IMR-90 (cell line): ENCODE measurements at regions not wholly inside any gene's neighbourhood (a gene's known extent, or its start where the extent isn't known, plus 50 kb on each side); places are given as distances from the start of the nearest gene placed in this dataset.
A peak's percentile ranks its signal among the peaks of the same experiment; 100 is the strongest.

Experiments
- ATAC-seq: fragments of 200-7000 bp; cut with Tn5 transposase; 2 replicates; pipeline ENCODE4 v1.9.1; 2020; ENCODE audit warnings: low read depth, mild to moderate bottlenecking, moderate library complexity
- BruUV-seq: library from RNA; stranded (reverse); fragments of 400-500 nt; replicated peaks from 2 replicates; lab custom pipeline; 2021; lab: Mats Ljungman, UMichigan
- CTCF ChIA-PET: fragments of 300-600 bp; formaldehyde crosslinking; extraction: SDS; loops from one replicate; lab custom pipeline; 2021; ENCODE audit warnings: antibody characterized with exemption; lab: Yijun Ruan, JAX
- POLR2A ChIA-PET: fragments of 300-600 bp; sonication (Branson Sonifier 250); formaldehyde crosslinking; loops from one replicate; lab custom pipeline; 2022; ENCODE audit warnings: antibody characterized with exemption; ENCODE audit not compliant: unreplicated experiment; lab: Charles Lee
- DNase-seq: peaks from one replicate; pipeline ENCODE4 v3.0.0; 2013
- H2AFZ ChIP-seq: replicated peaks from 2 replicates; pipeline ENCODE3; 2013; ENCODE audit warnings: low read length, mild to moderate bottlenecking; ENCODE audit not compliant: poor library complexity
- H2AK5ac ChIP-seq: 2 replicates; pipeline ENCODE4 v1.6.1; 2013; ENCODE audit warnings: low read depth, low read length, inconsistent platforms
- H2AK9ac ChIP-seq: replicated peaks from 2 replicates; pipeline ENCODE3; 2013; ENCODE audit warnings: mild to moderate bottlenecking, low read depth, low read length, moderate library complexity; ENCODE audit not compliant: poor library complexity
- H2BK120ac ChIP-seq: 2 replicates; pipeline ENCODE4 v1.6.1; 2013; ENCODE audit warnings: low read depth, low read length, inconsistent platforms
- H2BK15ac ChIP-seq: 3 replicates; pipeline ENCODE4 v1.6.1; 2013; ENCODE audit warnings: low read depth, low read length, inconsistent platforms
- H2BK20ac ChIP-seq: 2 replicates; pipeline ENCODE4 v1.6.1; 2013; ENCODE audit warnings: low read depth, mild to moderate bottlenecking, inconsistent platforms, low read length, moderate library complexity
- H2BK5ac ChIP-seq: 2 replicates; pipeline ENCODE4 v1.6.1; 2013; ENCODE audit warnings: mild to moderate bottlenecking, low read depth, low read length, inconsistent platforms; ENCODE audit not compliant: poor library complexity, severe bottlenecking
- H3K14ac ChIP-seq: replicated peaks from 2 replicates; pipeline ENCODE4 v1.6.1; 2013; ENCODE audit warnings: low read depth, low read length, inconsistent platforms
- H3K18ac ChIP-seq: 2 replicates; pipeline ENCODE4 v1.6.1; 2013; ENCODE audit warnings: low read depth, low read length, control low read depth
- H3K23ac ChIP-seq: 2 replicates; pipeline ENCODE4 v1.6.1; 2013; ENCODE audit warnings: low read depth, low read length, inconsistent platforms
- H3K27ac ChIP-seq: 2 replicates; pipeline ENCODE4 v1.5.1; 2013; ENCODE audit warnings: mild to moderate bottlenecking, control low read depth, low read length; ENCODE audit not compliant: insufficient read depth
- H3K27me3 ChIP-seq: 2 replicates; pipeline ENCODE4 v1.6.1; 2013; ENCODE audit warnings: low read length; ENCODE audit not compliant: control insufficient read depth, insufficient read depth
- H3K36me3 ChIP-seq: 2 replicates; pipeline ENCODE4 v1.6.1; 2013; ENCODE audit warnings: low read length, mixed read lengths; ENCODE audit not compliant: control insufficient read depth, insufficient read depth
- H3K4ac ChIP-seq: 2 replicates; pipeline ENCODE4 v1.6.1; 2013; ENCODE audit warnings: low read depth, low read length, inconsistent platforms
- H3K4me1 ChIP-seq: 2 replicates; pipeline ENCODE4 v1.6.1; 2013; ENCODE audit warnings: low read length, mixed read lengths; ENCODE audit not compliant: control insufficient read depth, insufficient read depth
- H3K4me2 ChIP-seq: 2 replicates; pipeline ENCODE4 v1.6.1; 2013; ENCODE audit warnings: low read depth, mild to moderate bottlenecking, control low read depth, low read length, moderate library complexity
- H3K4me3 ChIP-seq: 2 replicates; pipeline ENCODE4 v1.5.1; 2013; ENCODE audit warnings: low read depth, mild to moderate bottlenecking, control low read depth, low read length, moderate library complexity; ENCODE audit not compliant: insufficient read depth
- H3K56ac ChIP-seq: 2 replicates; pipeline ENCODE4 v1.6.1; 2013; ENCODE audit warnings: low read length, inconsistent platforms; ENCODE audit not compliant: insufficient read depth; ENCODE audit errors: extremely low read depth
- H3K79me1 ChIP-seq, 2 experiments: 2 replicates each; pipeline ENCODE4 v1.6.1; 2013; ENCODE audit warnings: low read length in 2 of 2, inconsistent platforms in 1 of 2, low read depth in 1 of 2
- H3K9ac ChIP-seq: 2 replicates; pipeline ENCODE4 v1.6.1; 2013; ENCODE audit warnings: low read depth, low read length, control low read depth
- H3K9me1 ChIP-seq: 2 replicates; pipeline ENCODE4 v1.6.1; 2013; ENCODE audit warnings: low read length, inconsistent platforms; ENCODE audit not compliant: insufficient read depth
- H3K9me3 ChIP-seq: 2 replicates; pipeline ENCODE4 v1.6.1; 2013; ENCODE audit warnings: low read length; ENCODE audit not compliant: control insufficient read depth, insufficient read depth
- H4K20me1 ChIP-seq: 2 replicates; pipeline ENCODE4 v1.6.1; 2013; ENCODE audit warnings: low read length, inconsistent platforms; ENCODE audit not compliant: insufficient read depth
- H4K5ac ChIP-seq: 2 replicates; pipeline ENCODE4 v1.6.1; 2013; ENCODE audit warnings: mild to moderate bottlenecking, low read depth, low read length, control low read depth
- H4K8ac ChIP-seq, 2 experiments: 2 replicates each; pipeline ENCODE4 v1.6.1; 2013; ENCODE audit warnings: low read depth in 2 of 2, low read length in 2 of 2, control low read depth in 1 of 2, inconsistent platforms in 1 of 2
- H4K91ac ChIP-seq: 2 replicates; pipeline ENCODE4 v1.6.1; 2013; ENCODE audit warnings: low read depth, low read length, inconsistent platforms; ENCODE audit not compliant: insufficient read depth
- BHLHE40 ChIP-seq: fragments of 150-350 bp; IDR thresholded peaks from 2 replicates; pipeline ENCODE4 v1.6.1; 2016; ENCODE audit warnings: mild to moderate bottlenecking, low read depth, low read length
- CHD1 ChIP-seq: IDR thresholded peaks from 2 replicates; pipeline ENCODE4 v1.6.1; 2012; ENCODE audit warnings: low read depth, low read length, improper control_type of control experiment
- CTCF ChIP-seq: conservative IDR thresholded peaks from 2 replicates; pipeline ENCODE4 v1.5.1; 2012; ENCODE audit warnings: mild to moderate bottlenecking, low read depth, low read length, improper control_type of control experiment
- ELK1 ChIP-seq: fragments of 150-350 bp; IDR thresholded peaks from 2 replicates; pipeline ENCODE4 v1.6.1; 2016; ENCODE audit warnings: low read depth, mild to moderate bottlenecking, low read length, moderate library complexity, borderline replicate concordance
- FOS ChIP-seq: fragments of 150-350 bp; IDR thresholded peaks from 2 replicates; pipeline ENCODE4 v1.6.1; 2016; ENCODE audit warnings: low read depth, low read length
- MAFK ChIP-seq: IDR thresholded peaks from 2 replicates; pipeline ENCODE4 v1.6.1; 2012; ENCODE audit warnings: low read depth, low read length, improper control_type of control experiment
- MAZ ChIP-seq: IDR thresholded peaks from 2 replicates; pipeline ENCODE4 v1.6.1; 2012; ENCODE audit warnings: low read depth, mild to moderate bottlenecking, low read length, improper control_type of control experiment, moderate library complexity, borderline replicate concordance
- MXI1 ChIP-seq: IDR thresholded peaks from 2 replicates; pipeline ENCODE4 v1.6.1; 2012; ENCODE audit warnings: low read depth, mild to moderate bottlenecking, low read length, moderate library complexity, borderline replicate concordance
- RCOR1 ChIP-seq: IDR thresholded peaks from 2 replicates; pipeline ENCODE4 v1.6.1; 2012; ENCODE audit warnings: mild to moderate bottlenecking, low read length, improper control_type of control experiment; ENCODE audit not compliant: insufficient replicate concordance
- RFX5 ChIP-seq: IDR thresholded peaks from 2 replicates; pipeline ENCODE4 v1.8.0; 2012; ENCODE audit warnings: low read depth, mild to moderate bottlenecking, low read length, moderate library complexity
- SMC3 ChIP-seq: fragments of 150-350 bp; IDR thresholded peaks from 2 replicates; pipeline ENCODE4 v1.6.1; 2016; ENCODE audit warnings: low read depth, mild to moderate bottlenecking, antibody characterized with exemption, low read length, moderate library complexity
- USF2 ChIP-seq: fragments of 150-350 bp; IDR thresholded peaks from 2 replicates; pipeline ENCODE4 v1.6.1; 2017; ENCODE audit warnings: mild to moderate bottlenecking, antibody characterized with exemption, low read length, low read depth
- WGBS, 2 experiments: methylation state at CpG; one replicate each; pipeline versions ENCODE4 v1.1.5 to v1.1.7; 2013; ENCODE audit warnings: missing lambda C conversion rate in 2 of 2; ENCODE audit not compliant: insufficient read length in 1 of 2; ENCODE audit errors: extremely low coverage in 2 of 2; 5-methylcytosine and 5-hydroxymethylcytosine counted together
- dilution Hi-C: fragments of 300-500 bp; cut with HindIII; formaldehyde crosslinking; loops from one replicate; pipeline ENCODE4 v1.14.3; 2018; ENCODE audit warnings: low sequenced_read_pairs; ENCODE audit not compliant: unreplicated experiment
- in situ Hi-C: fragments of 300-500 bp; cut with MboI; formaldehyde crosslinking; loops from 3 replicates; pipeline ENCODE4 v1.14.3; 2019; ENCODE audit warnings: low sequenced_read_pairs, inconsistent platforms, mixed read lengths
- intact Hi-C: fragments of 100-400 bp; cut with micrococcal nuclease; formaldehyde crosslinking; loops from 2 replicates; pipeline ENCODE4 v1.10.0; 2022

GRCh38 chr5:88109818-88110217, 158.8 kb downstream of the TMEM161B start:
- no peak overlapping the region for H4K8ac ChIP-seq
- H3K23ac ChIP-seq: no peak overlapping the region
- H4K91ac ChIP-seq: no peak overlapping the region
- no peaks in the 10 kb centered on the region for H4K20me1 ChIP-seq
- intact Hi-C loops: no loop called here
- H3K4ac ChIP-seq: no peak overlapping the region
- ATAC-seq (no peak), DNase-seq (peak; percentile 2)
- no peaks in the 10 kb centered on the region for H3K9me1 ChIP-seq
- H2BK15ac ChIP-seq: no peak overlapping the region
- no peak overlapping the region for H2AK9ac ChIP-seq
- no peaks in the 10 kb centered on the region for H3K27me3 ChIP-seq
- no peaks in the 10 kb centered on the region for H3K4me1 ChIP-seq
- H3K56ac ChIP-seq: no peak overlapping the region
- no peak overlapping the region for H2BK120ac ChIP-seq
- no CpG with 5 or more reads among the region's 5 CpGs for WGBS, 2 experiments
- dilution Hi-C loops: no loop called here
- H3K27ac ChIP-seq: no peak overlapping the region
- ChIA-PET CTCF (no interaction called here), POLR2A (interaction anchor here (0.5 kb wide), 1 partner anchor 9 kb away, joined by 3 read pairs; no protein-coding TSS in a partner anchor)
- H2AK5ac ChIP-seq: no peak overlapping the region
- TF ChIP-seq RCOR1 (no peak), USF2 (no peak), RFX5 (no peak), MXI1 (no peak), FOS (no peak), BHLHE40 (no peak), MAZ (no peak), MAFK (no peak), CTCF (no peak), CHD1 (no peak), ELK1 (no peak), SMC3 (no peak)
- in situ Hi-C loops: no loop called here
- H4K5ac ChIP-seq: no peak overlapping the region
- no peak overlapping the region for H2BK5ac ChIP-seq
- H3K9ac ChIP-seq: no peak overlapping the region
- no peak overlapping the region for H3K4me3 ChIP-seq
- no peak overlapping the region for H2BK20ac ChIP-seq
- H3K79me1 ChIP-seq: no peaks in the 10 kb centered on the region
- H3K4me2 ChIP-seq: no peak overlapping the region
- no peak overlapping the region for H3K14ac ChIP-seq
- H2AFZ ChIP-seq: no peak overlapping the region
- no peaks in the 10 kb centered on the region for H3K9me3 ChIP-seq
- H3K36me3 ChIP-seq: no peaks in the 10 kb centered on the region
- H3K18ac ChIP-seq: no peak overlapping the region
- BruUV-seq: no TSS peak
